ENCODE measurements at regions not wholly inside any gene's neighbourhood (a gene's known extent, or its start where the extent isn't known, plus 50 kb on each side); places are given as distances from the start of the nearest gene placed in this dataset.
"Not testable (repeated sequence)": the region's sequence is repeated elsewhere in the genome, so short reads cannot be mapped to it uniquely, and the experiment has no call there.

DNA sequence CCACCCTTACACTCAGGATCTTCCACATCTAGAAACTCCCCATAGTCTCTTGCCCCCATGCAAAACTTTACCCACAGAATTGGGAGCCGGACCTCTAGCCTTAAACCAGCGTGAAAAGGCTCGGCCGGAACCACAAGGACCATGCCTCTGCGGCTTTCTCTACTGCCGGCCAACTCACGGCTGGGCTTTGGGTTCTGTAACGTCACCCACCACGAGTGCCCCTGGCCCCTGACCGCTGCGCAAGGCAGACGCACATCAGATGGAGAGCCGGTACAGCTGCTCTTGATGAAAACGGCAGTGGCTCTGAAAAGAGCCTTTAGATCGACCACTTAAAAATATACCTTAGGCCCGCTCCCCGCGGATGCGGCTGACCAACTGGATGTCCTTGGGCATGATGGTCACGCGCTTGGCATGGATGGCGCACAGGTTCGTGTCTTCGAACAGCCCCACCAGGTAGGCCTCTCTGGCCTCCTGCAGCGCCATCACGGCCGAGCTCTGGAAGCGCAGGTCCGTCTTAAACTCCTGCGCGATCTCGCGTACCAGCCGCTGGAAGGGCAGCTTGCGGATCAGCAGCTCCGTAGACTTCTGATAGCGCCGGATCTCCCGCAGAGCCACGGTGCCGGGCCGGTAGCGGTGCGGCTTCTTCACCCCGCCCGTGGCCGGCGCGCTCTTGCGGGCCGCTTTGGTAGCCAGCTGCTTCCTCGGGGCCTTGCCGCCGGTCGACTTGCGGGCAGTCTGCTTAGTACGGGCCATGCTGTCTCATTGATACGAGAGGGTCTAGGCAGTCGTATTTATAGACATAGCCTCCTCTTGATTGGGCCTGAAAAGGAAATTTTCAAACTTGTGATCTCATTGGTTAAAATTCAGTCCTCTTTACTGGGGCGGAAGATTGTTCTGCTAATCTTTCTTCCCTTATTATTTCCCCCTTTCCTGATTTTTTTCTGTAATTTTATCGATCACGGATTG, 66.3 kb downstream of the FAM72C start:
- DNase-seq (ENCODE audit: low read depth): peak; percentile 21

DNA sequence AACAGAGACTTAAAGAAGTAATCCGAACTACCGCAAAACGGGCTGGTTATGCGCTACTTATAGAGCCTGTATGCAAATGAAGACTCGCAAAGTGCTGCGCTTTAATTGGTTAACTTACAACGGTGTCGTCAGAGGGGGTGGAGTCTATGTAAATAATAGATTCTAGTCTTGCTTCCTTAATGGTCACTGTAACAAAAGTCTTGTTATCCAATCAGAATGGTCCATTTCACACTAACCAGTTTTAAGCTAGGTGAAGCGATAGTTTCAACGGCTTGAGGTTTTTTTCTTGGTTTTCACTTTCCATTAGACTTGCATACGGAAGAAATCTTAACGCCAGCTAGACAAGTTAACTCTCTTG, 67.2 kb downstream of the FAM72C start:
- not testable (repeated sequence) for DNase-seq (ENCODE audit: low read depth)

DNA sequence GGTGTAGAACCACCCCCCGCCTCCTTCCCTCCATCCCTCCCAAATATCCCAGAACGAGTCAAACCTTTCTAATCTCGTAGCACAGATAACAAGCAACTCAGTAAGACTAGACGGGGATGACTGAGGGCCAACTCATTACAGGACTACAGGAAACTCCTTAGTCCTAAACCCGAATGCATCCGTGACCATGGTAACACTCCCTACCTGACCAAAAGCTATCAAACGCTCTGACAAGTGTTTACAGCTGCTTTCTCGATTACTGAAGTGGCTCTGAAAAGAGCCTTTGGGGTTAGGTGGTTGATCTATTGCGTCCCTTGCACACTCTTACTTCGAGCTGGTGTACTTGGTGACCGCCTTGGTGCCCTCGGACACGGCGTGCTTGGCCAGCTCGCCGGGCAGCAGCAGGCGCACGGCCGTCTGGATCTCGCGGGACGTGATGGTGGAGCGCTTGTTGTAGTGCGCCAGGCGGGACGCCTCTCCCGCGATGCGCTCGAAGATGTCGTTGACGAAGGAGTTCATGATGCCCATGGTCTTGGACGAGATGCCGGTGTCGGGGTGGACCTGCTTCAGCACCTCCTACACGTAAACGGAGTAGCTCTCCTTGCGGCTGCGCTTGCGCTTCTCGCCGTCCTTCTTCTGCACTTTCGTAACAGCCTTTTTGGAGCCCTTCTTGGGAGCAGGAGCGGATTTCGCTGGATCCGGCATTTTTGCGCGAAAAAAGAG, 67.7 kb downstream of the FAM72C start:
- peak; percentile 1 for DNase-seq (ENCODE audit: low read depth)

DNA sequence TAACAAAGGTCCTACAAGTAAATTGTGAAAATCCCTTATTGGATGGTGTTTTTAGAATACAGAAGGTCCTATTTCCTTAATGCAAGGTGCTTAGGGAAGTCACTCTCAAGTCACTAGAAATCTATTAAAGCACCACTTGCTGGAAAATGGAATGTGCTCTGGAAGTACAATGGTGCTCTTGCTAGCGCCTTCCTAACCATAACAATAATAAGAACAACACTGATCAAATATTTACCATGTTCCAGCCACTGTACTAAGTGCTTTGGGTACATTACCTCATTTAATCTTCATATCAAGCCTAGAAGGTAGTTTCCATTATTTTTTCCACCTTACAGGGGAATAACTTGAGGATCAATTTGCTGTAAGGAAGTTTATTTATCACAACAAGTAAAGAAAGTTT, 75.4 kb downstream of the FAM72C start:
- not testable (repeated sequence) for DNase-seq (ENCODE audit: low read depth)

DNA sequence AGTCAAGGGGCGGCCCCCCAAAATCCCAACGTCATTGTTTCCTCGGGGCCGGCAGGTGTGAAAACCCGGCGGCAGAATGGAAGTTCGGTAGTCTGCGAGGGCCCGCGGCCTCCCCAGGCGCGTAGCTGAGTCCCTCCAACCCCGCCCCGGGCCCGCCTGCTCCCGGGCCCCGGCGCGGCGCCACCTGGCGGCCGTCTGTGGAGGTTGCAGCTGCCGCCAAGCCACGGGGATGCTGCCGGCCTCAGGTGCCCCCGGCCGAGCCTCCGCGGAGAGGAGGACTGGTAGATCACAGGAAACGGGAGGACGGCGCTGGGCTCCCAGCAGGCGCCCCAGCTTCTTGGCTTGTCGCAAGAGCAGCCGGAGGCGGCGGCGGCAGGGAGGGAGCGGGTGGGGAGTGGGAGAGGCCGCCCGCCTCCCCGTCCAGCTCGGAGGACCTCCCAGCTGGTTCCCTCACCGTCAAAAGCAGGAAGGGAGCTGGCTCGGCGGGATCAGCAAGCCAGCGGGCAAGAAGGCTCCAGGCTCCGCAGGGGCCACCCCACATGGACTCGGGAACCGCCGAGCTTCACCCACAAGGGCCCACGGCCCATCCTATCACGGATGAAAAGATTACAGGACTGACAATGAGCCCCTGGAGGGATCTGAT, 86.7 kb downstream of the FAM72C start:
- DNase-seq (ENCODE audit: low read depth): peak; percentile 1

DNA sequence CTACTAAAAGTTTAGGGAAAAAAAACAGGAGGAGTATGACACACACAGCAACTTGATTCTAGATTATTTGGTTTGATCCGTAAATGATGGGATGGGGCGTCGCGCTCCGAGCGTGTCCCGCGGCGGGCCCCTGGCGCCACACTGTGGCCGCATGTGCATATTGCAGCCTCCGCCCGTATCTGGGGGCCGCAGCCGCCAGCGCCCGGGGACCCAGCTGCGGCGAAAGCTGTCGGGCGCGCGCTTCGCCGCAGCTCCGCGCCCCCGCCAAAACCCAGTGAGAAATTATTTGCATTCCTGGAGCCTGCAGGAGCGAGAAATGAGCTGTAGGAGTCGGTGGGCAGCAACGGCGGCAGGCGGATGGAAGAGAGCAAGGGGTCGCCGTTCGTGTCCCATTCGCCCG, 87.3 kb downstream of the FAM72C start:
- not testable (repeated sequence) for DNase-seq (ENCODE audit: low read depth)

DNA sequence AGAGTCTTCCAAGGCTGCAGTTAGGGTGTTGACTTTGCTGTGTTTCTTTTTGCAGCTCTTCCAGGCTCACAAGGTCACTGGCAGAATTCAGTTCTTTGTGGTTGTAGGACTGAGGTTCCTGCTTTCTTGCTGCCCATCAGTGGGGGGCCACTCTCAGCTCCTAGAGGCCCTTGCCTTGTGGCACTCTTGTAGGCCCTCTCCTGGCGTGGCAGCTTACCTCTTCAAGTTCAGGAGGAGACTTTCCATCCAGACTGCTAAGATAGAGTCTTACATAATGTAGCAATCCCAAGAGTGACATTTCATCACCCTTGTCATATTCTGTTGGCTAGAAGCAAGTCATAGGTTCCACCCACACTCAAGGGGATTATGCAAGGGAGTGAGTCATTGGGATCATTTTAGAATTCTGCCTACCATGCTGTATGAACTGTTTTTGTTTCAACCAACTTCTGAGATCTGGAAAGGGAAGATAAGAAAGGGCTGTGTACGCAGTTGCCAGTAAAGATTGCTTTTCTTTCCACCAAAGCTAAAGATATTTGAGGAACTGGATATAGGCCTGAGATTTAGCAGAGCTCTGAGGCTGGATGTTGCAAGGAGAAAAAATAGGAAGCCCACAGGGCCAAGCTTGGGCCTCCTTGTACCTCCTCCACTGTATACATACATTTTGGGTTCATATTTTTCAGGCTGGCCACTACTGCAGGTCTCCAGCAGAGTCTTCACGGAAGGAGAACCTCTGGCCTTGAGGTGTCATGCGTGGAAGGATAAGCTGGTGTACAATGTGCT, 91.8 kb downstream of the FAM72C start:
- not testable (repeated sequence) for DNase-seq (ENCODE audit: low read depth)

DNA sequence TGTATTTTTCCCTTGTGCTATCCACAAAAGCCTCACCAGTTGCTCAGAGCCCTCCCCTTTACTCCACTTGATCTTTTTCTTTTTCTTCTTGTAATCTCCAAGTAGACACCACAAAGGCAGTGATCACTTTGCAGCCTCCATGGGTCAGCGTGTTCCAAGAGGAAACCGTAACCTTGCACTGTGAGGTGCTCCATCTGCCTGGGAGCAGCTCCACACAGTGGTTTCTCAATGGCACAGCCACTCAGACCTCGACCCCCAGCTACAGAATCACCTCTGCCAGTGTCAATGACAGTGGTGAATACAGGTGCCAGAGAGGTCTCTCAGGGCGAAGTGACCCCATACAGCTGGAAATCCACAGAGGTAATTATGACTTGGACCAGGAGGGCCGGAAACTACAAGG, 95.8 kb downstream of the FAM72C start:
- not testable (repeated sequence) for DNase-seq (ENCODE audit: low read depth)

DNA sequence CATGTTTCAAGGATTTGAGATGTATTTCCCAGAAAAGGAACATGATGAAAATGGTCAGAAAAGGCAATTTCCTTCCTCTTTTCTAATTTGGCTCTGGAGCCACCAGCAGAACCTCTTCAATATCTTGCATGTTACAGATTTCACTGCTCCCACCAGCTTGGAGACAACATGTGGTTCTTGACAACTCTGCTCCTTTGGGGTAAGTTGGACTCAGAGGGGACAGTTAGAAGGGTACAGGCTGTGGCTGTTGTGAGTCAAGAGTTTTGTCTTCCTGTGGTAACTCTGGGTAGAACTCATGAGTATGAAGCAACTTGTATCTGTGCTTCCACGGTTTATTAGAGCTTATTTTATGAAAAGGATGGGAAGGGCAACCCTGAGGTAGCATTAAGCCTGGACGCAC, 97.2 kb downstream of the FAM72C start:
- not testable (repeated sequence) for DNase-seq (ENCODE audit: low read depth)

DNA sequence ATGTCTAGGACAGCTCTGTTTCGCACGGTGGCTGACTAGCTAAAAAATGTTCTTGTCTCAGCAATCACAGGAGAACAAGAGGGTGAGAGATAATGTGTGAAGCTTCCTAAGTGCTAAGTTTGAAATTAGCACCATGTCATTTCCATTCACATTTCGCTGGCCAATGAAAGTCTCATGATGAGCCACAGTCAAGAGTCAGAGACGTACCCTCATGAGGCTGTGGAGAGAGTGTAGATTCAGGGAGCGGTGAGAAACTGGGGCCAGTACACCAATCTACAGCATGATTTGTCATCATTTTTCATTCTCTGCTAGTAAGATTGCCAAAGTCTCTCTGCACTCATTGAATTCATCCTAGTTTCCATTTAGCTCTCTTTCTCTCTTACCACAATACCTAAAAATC, 98.1 kb downstream of the FAM72C start:
- DNase-seq (ENCODE audit: low read depth): not testable (repeated sequence)

DNA sequence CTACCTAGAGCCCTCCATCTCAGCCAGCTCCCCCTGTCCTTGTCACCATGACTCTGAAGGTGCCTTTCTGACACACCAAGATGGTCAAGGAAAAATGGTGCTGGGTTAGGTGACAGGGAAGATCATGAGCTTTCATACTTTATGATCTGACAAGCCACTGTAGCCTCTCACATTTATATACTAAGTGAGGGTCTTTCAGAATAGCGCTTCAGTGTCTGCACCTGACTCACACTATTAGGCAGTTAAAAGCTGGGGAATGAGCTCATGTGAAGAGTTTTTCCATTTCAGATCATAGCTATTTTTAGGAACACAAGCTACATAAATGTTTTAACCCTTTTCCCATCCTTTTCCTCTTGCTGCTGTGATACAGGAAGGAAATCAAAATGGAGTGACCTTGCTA, 101.4 kb downstream of the FAM72C start:
- DNase-seq (ENCODE audit: low read depth): not testable (repeated sequence)

DNA sequence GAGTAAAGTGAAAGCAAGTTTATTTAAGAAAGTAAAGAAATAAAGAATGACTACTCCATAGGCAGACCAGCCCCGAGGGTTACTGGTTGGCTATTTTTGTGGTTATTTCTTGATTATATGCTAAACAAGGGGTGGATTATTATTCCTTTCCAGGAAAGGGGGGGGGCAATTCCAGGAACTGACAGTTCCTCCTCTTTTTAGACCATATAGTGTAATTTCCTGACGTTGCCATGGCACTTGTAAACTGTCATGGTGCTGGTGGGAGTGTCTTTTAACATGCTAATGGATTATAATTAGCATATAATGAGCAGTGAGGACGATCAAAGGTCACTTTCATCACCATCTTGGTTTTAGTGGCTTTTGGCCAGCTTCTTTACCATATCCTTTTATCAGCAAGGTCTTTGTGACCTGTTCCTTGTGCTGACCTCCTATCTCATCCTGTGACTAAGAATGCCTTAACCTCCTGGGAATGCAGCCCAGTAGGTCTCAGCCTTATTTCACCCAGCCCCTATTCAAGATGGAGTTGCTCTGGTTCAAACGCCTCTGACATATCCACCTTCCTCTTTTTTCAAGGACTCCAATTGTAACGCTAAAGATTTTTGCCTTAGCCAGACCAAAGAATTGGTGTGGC, 104.1 kb downstream of the FAM72C start:
- DNase-seq (ENCODE audit: low read depth): not testable (repeated sequence)

DNA sequence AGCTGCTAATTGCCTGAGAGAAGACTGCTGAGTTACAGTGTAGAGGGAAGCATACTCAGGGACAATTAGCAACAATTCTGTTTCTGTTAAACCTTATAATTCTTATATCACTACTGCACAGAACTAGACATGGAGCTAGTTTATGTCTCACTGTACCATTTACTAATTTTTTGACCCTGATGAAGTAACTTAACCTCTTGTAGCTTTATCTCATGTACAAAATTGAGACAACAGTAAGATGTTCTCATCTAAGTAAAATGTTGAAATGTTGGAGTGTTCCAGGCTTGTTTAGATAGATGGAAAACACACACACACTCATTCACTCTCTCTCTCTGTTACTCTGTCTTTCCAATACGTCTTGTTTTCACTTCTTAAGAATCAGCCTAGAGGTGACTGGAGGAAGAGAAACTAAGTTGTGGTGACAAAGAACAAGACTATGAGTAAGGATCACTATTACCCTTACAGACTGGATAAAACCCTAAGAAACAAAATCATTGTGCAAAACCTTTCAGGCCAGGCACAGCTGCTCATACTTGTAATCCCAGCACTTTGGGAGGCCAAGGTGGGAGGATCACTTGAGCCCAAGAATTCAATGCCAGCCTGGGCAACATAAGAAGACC, 107.8 kb downstream of the FAM72C start:
- not testable (repeated sequence) for DNase-seq (ENCODE audit: low read depth)

DNA sequence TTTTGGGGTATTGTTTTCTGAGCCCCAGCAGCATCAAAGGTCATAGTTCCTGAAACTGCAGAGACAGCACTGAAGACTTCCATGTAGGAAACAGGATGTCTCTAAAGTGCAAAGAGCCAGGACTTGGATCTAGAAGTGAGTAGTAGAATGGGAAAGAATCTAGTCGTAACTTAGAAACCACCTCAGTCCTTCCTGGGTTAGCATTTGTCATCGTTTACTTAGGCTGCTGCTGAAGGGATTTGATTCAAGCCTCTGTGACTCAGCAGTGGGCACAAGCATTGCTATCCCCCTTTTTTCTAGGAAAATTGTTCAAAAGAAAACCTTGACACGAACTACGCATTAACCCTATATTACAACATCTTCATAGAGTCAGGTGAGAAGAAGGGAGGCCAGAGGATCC, 109.1 kb downstream of the FAM72C start:
- DNase-seq (ENCODE audit: low read depth): not testable (repeated sequence)

DNA sequence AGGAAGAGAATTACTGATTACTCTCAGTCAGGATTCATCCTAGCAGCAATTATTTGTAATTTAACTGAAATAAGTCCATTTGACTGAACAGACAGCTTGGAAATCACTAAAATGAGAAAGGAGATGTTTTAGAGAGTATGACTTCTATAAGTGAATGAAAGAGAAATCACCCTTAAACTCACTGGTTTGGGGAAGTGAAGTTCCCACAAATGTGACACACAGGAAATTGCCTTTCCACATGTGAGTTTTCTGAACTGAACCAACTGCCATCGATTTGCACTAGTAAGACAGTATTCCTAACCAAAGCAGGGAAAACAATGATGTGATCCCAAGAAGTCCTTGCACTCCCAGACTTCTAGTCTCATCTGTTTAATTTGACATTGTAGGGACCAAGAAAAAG, 110.5 kb downstream of the FAM72C start:
- DNase-seq (ENCODE audit: low read depth): not testable (repeated sequence)

DNA sequence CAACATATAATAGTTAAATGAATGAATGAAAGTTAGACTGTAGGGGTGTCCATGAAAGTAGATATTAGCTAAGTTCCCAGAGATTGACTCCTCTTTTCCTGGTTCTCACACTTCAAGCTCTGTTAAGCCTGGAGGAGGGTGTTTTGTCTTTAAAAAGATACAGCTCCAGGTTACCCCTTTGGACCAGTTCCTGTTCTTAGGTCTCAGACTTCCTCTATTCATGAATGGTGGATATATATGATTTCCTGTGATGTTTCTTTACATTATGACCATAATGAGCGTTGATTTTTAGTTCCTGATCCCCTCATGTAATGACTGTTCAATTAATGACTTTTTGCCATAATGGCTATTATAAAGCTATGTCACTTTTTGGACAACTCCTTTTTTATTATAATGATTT, 115.9 kb downstream of the FAM72C start:
- not testable (repeated sequence) for DNase-seq (ENCODE audit: low read depth)

DNA sequence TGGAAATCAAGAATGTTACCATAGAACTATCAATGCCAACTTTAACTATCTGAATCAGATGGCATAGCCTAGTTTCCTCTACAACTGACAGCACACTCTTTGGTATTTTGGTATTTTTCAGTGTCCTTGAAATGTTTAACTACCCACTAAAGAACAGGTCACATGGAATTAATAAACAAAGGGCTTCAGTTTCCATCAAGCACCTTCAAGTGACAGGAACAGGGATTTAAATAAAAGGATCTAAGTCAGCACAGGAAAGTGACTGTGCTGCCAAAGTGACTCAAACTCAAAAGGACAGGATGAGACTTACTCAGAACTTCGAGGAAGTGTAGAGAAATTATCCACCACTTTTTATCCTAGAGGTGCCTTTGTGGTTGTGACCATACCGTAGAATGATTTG, 117.7 kb downstream of the FAM72C start:
- not testable (repeated sequence) for DNase-seq (ENCODE audit: low read depth)

DNA sequence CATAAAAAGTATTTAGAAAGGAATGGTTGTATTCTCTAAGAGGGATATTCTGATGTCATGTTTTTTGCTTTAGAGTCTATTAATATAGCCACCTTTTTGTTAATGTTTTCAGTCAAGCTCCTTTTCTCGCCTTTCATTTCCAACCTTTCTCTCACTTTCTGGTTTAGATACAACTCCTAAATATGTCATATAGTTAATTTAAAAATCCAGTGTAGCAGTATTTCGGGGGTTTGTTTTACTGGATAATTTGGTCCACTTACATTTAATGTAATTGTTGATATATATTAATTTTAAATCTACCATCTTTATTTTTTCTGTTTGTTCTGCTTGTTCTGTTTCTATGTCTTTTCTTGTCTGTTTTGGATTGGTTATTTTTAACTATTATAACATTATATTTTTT, 121.1 kb downstream of the FAM72C start:
- DNase-seq (ENCODE audit: low read depth): not testable (repeated sequence)

DNA sequence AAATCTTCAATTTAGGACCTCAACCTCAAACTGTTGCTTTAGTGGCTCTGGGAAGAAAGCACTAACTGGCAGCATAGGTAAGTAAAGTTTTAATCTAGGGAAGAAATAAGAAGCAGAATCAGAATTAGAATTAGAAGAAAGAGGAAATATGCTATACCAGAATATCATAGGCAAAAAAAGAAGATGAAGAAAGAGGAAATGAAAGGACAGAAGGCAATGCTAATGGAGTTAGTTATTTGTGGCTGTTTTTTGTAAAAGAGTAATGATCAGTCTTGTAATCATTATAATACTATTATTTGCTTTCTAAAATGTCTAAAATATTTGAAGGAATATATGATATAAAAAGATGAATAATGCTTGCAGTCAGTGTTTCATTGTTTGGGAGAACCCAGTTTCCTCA, 122.9 kb downstream of the FAM72C start:
- not testable (repeated sequence) for DNase-seq (ENCODE audit: low read depth)

DNA sequence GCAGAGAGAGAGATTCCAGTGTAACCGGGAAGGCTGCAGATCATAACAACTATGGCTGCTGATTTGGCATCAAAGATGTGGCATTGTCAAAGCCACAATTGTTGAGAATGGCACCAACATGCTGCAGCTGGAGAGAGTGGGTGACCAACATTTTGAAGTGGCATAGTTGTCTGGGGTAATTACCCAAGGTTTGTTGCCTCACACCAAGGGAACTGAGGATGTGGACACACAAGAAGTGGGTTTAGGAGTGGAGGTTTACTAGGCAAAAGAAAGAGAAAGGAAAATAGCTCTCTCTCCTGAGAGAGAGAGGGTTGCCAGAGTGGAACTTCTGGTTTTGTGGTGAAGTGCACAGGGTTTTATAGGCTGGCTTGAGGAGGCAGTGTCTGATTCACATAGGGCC, 126.6 kb downstream of the FAM72C start:
- not testable (repeated sequence) for DNase-seq (ENCODE audit: low read depth)

DNA sequence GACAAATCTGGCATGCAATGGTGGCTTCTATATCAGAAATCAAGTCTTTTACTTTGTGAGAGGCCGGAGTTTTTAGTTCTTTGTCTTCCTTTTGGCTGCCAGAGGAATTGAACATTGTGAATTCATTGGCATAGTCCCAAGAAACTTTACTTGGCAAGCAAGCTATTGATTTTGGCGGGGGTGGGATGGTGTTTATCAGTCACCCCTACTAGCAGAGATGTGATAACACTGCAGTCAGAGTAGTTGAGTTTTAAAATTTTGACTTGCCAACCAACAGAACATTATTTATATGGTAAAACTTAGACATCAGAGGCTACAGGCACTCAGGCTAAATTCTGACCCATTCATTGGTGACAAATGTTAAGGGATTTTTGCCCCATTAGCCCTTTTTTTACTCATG, 129.7 kb downstream of the FAM72C start:
- DNase-seq (ENCODE audit: low read depth): not testable (repeated sequence)
